Ureter (tissue), 1 donor: ENCODE measurements at regions not wholly inside any gene's neighbourhood (a gene's known extent, or its start where the extent isn't known, plus 50 kb on each side); places are given as distances from the start of the nearest gene placed in this dataset.
"Not testable (repeated sequence)": the region's sequence is repeated elsewhere in the genome, so short reads cannot be mapped to it uniquely, and the experiment has no call there.

ENCODE experiments used
- DNase-seq: peaks from one replicate; pipeline ENCODE4 v3.0.0-alpha.2; 2020; ENCODE audit warnings: low spot score
- donor health status: DM: yes; HTN: yes; CAD: no.

- DNase-seq, result peak; percentile 48
Observed at GRCh38 chr13:86051134-86052103, 252.2 kb upstream of the SLITRK6 start.

- DNase-seq, result no peak
Observed at GRCh38 chr13:86038490-86038889, 239.3 kb upstream of the SLITRK6 start.

GRCh38 chr13:86020351-86021002, 221.3 kb upstream of the SLITRK6 start:
- no peak for DNase-seq

GRCh38 chr13:86006317-86006716, 207.1 kb upstream of the SLITRK6 start:
- DNase-seq, result no peak

GRCh38 chr13:86003029-86003428, 203.8 kb upstream of the SLITRK6 start:
- no peak for DNase-seq

- DNase-seq, result no peak
Observed at GRCh38 chr13:86000546-86000945, 201.3 kb upstream of the SLITRK6 start.

- DNase-seq, result no peak
Observed at GRCh38 chr13:85997587-85997986, 198.4 kb upstream of the SLITRK6 start.

- no peak for DNase-seq
Observed at GRCh38 chr13:85995788-85996418, 196.7 kb upstream of the SLITRK6 start.

- DNase-seq, result no peak
Observed at GRCh38 chr13:85993567-85993966, 194.3 kb upstream of the SLITRK6 start.

- no peak for DNase-seq
Observed at GRCh38 chr13:85990397-85990796, 191.2 kb upstream of the SLITRK6 start.

GRCh38 chr13:85985797-85986196, 186.6 kb upstream of the SLITRK6 start:
- DNase-seq, result no peak

GRCh38 chr13:85982102-85982501, 182.9 kb upstream of the SLITRK6 start:
- DNase-seq, result no peak

- DNase-seq, result not testable (repeated sequence)
Observed at GRCh38 chr13:85980447-85980846, 181.2 kb upstream of the SLITRK6 start.

- no peak for DNase-seq
Observed at GRCh38 chr13:85976242-85976641, 177.0 kb upstream of the SLITRK6 start.

GRCh38 chr13:85974608-85975366, 175.6 kb upstream of the SLITRK6 start:
- DNase-seq, result no peak

GRCh38 chr13:85970727-85971126, 171.5 kb upstream of the SLITRK6 start:
- no peak for DNase-seq

- no peak for DNase-seq
Observed at GRCh38 chr13:85969331-85969730, 170.1 kb upstream of the SLITRK6 start.

- DNase-seq, result no peak
Observed at GRCh38 chr13:85935868-85936467, 136.7 kb upstream of the SLITRK6 start.

- no peak for DNase-seq
Observed at GRCh38 chr13:85930108-85930507, 130.9 kb upstream of the SLITRK6 start.

GRCh38 chr13:85910962-85911361, 111.7 kb upstream of the SLITRK6 start:
- DNase-seq, result no peak

- DNase-seq, result no peak
Observed at GRCh38 chr13:85900521-85900920, 101.3 kb upstream of the SLITRK6 start.
